ENCODE measurements at regions not wholly inside any gene's neighbourhood (a gene's known extent, or its start where the extent isn't known, plus 50 kb on each side); places are given as distances from the start of the nearest gene placed in this dataset.

- Histone ChIP-seq H2AFZ (ENCODE audit: low read length) (no peak overlapping the region), H3K27me3 (replicated peaks; ENCODE audit: insufficient read depth, low read length) (no peaks in the 10 kb centered on the region), H3K9me2 (replicated peaks; ENCODE audit: insufficient read depth, low read length) (no peaks in the 10 kb centered on the region), H3K27ac (ENCODE audit: low read length) (no peak overlapping the region), H4K20me1 (ENCODE audit: insufficient read depth, low read length) (no peaks in the 10 kb centered on the region), H3K4me1 (ENCODE audit: low read length) (no peaks in the 10 kb centered on the region), H3K4me2 (ENCODE audit: low read depth, low read length) (no peak overlapping the region), H3K4me3 (ENCODE audit: low read length) (no peak overlapping the region), H3K9me3 (replicated peaks; ENCODE audit: insufficient read depth, low read length) (no peaks in the 10 kb centered on the region), H3K36me3 (replicated peaks; ENCODE audit: insufficient read depth, low read length) (no peaks in the 10 kb centered on the region), H3K79me2 (ENCODE audit: low read length) (no peaks in the 10 kb centered on the region), H3F3A (ENCODE audit: insufficient read depth, low read length) (no peaks in the 10 kb centered on the region), H3K9ac (ENCODE audit: low read length) (no peak overlapping the region)
- DNase-seq = no peak
- TF ChIP-seq EZH2phosphoT487 (IDR thresholded peaks at IDR 0.05; ENCODE audit: low read length) = no peak
- no peak for TF ChIP-seq EZH2 (optimal IDR thresholded peaks at IDR 0.05; ENCODE audit: low read depth, low read length)
- TF ChIP-seq CTCF (IDR thresholded peaks at IDR 0.05; ENCODE audit: low read length) = no peak
These were observed 173.2 kb downstream of the KIF18A start for GRCh38 chr11:27934830-27935145.

- Histone ChIP-seq H3K9me3 (replicated peaks; ENCODE audit: insufficient read depth, low read length) (no peaks in the 10 kb centered on the region), H3K4me2 (ENCODE audit: low read depth, low read length) (no peak overlapping the region), H3K4me1 (ENCODE audit: low read length) (no peaks in the 10 kb centered on the region), H3K79me2 (ENCODE audit: low read length) (no peaks in the 10 kb centered on the region), H3K4me3 (ENCODE audit: low read length) (no peak overlapping the region), H3K27ac (ENCODE audit: low read length) (no peak overlapping the region), H3K36me3 (replicated peaks; ENCODE audit: insufficient read depth, low read length) (no peaks in the 10 kb centered on the region), H3K27me3 (replicated peaks; ENCODE audit: insufficient read depth, low read length) (no peaks in the 10 kb centered on the region), H3F3A (ENCODE audit: insufficient read depth, low read length) (no peaks in the 10 kb centered on the region), H3K9ac (ENCODE audit: low read length) (no peak overlapping the region), H4K20me1 (ENCODE audit: insufficient read depth, low read length) (no peaks in the 10 kb centered on the region), H3K9me2 (replicated peaks; ENCODE audit: insufficient read depth, low read length) (no peaks in the 10 kb centered on the region), H2AFZ (ENCODE audit: low read length) (no peak overlapping the region)
- no peak for TF ChIP-seq CTCF (IDR thresholded peaks at IDR 0.05; ENCODE audit: low read length)
- no peak for TF ChIP-seq EZH2phosphoT487 (IDR thresholded peaks at IDR 0.05; ENCODE audit: low read length)
- no peak for TF ChIP-seq EZH2 (optimal IDR thresholded peaks at IDR 0.05; ENCODE audit: low read depth, low read length)
- DNase-seq = no peak
These were observed 173.7 kb downstream of the KIF18A start for GRCh38 chr11:27933992-27934829.

- TF ChIP-seq EZH2phosphoT487 (IDR thresholded peaks at IDR 0.05; ENCODE audit: low read length) = no peak
- no peak for TF ChIP-seq EZH2 (optimal IDR thresholded peaks at IDR 0.05; ENCODE audit: low read depth, low read length)
- no peak for TF ChIP-seq CTCF (IDR thresholded peaks at IDR 0.05; ENCODE audit: low read length)
- Histone ChIP-seq H3K27me3 (replicated peaks; ENCODE audit: insufficient read depth, low read length) (no peaks in the 10 kb centered on the region), H3K4me1 (ENCODE audit: low read length) (no peaks in the 10 kb centered on the region), H3K9ac (ENCODE audit: low read length) (no peak overlapping the region), H3K4me3 (ENCODE audit: low read length) (no peak overlapping the region), H3F3A (ENCODE audit: insufficient read depth, low read length) (no peaks in the 10 kb centered on the region), H3K9me3 (replicated peaks; ENCODE audit: insufficient read depth, low read length) (no peaks in the 10 kb centered on the region), H3K27ac (ENCODE audit: low read length) (no peak overlapping the region), H2AFZ (ENCODE audit: low read length) (no peak overlapping the region), H3K36me3 (replicated peaks; ENCODE audit: insufficient read depth, low read length) (no peaks in the 10 kb centered on the region), H3K4me2 (ENCODE audit: low read depth, low read length) (no peak overlapping the region), H3K79me2 (ENCODE audit: low read length) (no peaks in the 10 kb centered on the region), H4K20me1 (ENCODE audit: insufficient read depth, low read length) (no peaks in the 10 kb centered on the region), H3K9me2 (replicated peaks; ENCODE audit: insufficient read depth, low read length) (no peaks in the 10 kb centered on the region)
- no peak for DNase-seq
These were observed 176.2 kb downstream of the KIF18A start for GRCh38 chr11:27931770-27932169.

Measured in MM.1S (cell line).